Testis (tissue), 2 donors: ENCODE measurements at regions not wholly inside any gene's neighbourhood (a gene's known extent, or its start where the extent isn't known, plus 50 kb on each side); places are given as distances from the start of the nearest gene placed in this dataset.

ENCODE experiments used
- DNase-seq: peaks from one replicate; pipeline ENCODE4 v3.0.0-alpha.2; 2019
- H3K27ac ChIP-seq, 2 donors: fragments of 200-600 bp; sonication (generic); one replicate each; pipeline ENCODE4 v1.5.1; 2019
- H3K27me3 ChIP-seq: fragments of 200-600 bp; sonication (generic); one replicate; pipeline ENCODE4 v1.5.1; 2019
- H3K36me3 ChIP-seq: fragments of 200-600 bp; sonication (generic); one replicate; pipeline ENCODE4 v1.5.1; 2017; ENCODE audit warnings: low read depth; ENCODE audit errors: missing control alignments
- H3K4me1 ChIP-seq: fragments of 200-600 bp; sonication (generic); one replicate; pipeline ENCODE4 v1.5.1; 2019
- H3K4me3 ChIP-seq, 2 donors: fragments of 200-600 bp; sonication (generic); one replicate each; pipeline ENCODE4 v1.5.1; 2017 to 2019
- H3K9me3 ChIP-seq: fragments of 200-600 bp; sonication (generic); one replicate; pipeline ENCODE4 v1.5.1; 2017
- CTCF ChIP-seq, 3 experiments: fragments of 450-650 bp in 2 of 3; fragments of 200-600 bp in 1 of 3; sonication (generic) in 1 of 3; IDR thresholded peaks; one replicate each; pipeline ENCODE4 v1.5.1; 2016 to 2019; ENCODE audit warnings: antibody characterized with exemption in 3 of 3, mild to moderate bottlenecking in 2 of 3, moderate library complexity in 1 of 3
- POLR2A ChIP-seq: fragments of 450-650 bp; IDR thresholded peaks from one replicate; pipeline ENCODE4 v1.6.1; 2017; ENCODE audit warnings: antibody characterized with exemption, mild to moderate bottlenecking, moderate library complexity
- WGBS, 2 donors: methylation state at CpG; one replicate each; pipeline ENCODE4 v1.1.5; 2018; 5-methylcytosine and 5-hydroxymethylcytosine counted together
- intact Hi-C: fragments of 100-400 bp; cut with DNase I; formaldehyde crosslinking; loops from one replicate; pipeline ENCODE4 v1.15.1; 2023; ENCODE audit warnings: low total_unique reads

GRCh38 chr13:51524829-51525566, 59.3 kb upstream of the WDFY2 start:
- no peak for DNase-seq
- no peaks in the 10 kb centered on the region for H3K36me3 ChIP-seq
- intact Hi-C loops = no loop called here
- H3K4me3 ChIP-seq = no peak overlapping the region
- TF ChIP-seq POLR2A = no peak
- TF ChIP-seq CTCF (IDR thresholded peaks at IDR 0.05) = no peak
- no peaks in the 10 kb centered on the region for H3K4me1 ChIP-seq
- no peaks in the 10 kb centered on the region for H3K9me3 ChIP-seq
- H3K27me3 ChIP-seq = no peaks in the 10 kb centered on the region
- H3K27ac ChIP-seq = no peak overlapping the region
- 74 to 77% methylated on average over 5 of the region's 5 CpGs for WGBS, 2 donors

GRCh38 chr13:51525567-51526167, 58.6 kb upstream of the WDFY2 start:
- Histone ChIP-seq H3K9me3 (no peaks in the 10 kb centered on the region), H3K36me3 (no peaks in the 10 kb centered on the region), H3K4me1 (no peaks in the 10 kb centered on the region), H3K27ac (no peak overlapping the region), H3K27me3 (no peaks in the 10 kb centered on the region), H3K4me3 (no peak overlapping the region)
- DNase-seq = no peak
- intact Hi-C loops = no loop called here
- WGBS, 2 donors = 80 to 82% methylated on average over 5 of the region's 5 CpGs
- TF ChIP-seq POLR2A (no peak), CTCF (IDR thresholded peaks at IDR 0.05) (no peak)

GRCh38 chr13:51526202-51526601, 58.1 kb upstream of the WDFY2 start:
- intact Hi-C loops = no loop called here
- 79 to 83% methylated on average over 3 of the region's 3 CpGs for WGBS, 2 donors
- H3K36me3 ChIP-seq = no peaks in the 10 kb centered on the region

GRCh38 chr13:51532736-51533197, 51.5 kb upstream of the WDFY2 start:
- DNase-seq = no peak
- TF ChIP-seq POLR2A = no peak
- TF ChIP-seq CTCF (IDR thresholded peaks at IDR 0.05) = no peak
- Histone ChIP-seq H3K36me3 (no peaks in the 10 kb centered on the region), H3K27ac (no peak overlapping the region), H3K27me3 (no peaks in the 10 kb centered on the region), H3K4me1 (no peaks in the 10 kb centered on the region), H3K4me3 (no peak overlapping the region), H3K9me3 (no peaks in the 10 kb centered on the region)
- 60 to 74% methylated on average over 2 of the region's 2 CpGs for WGBS, 2 donors
- intact Hi-C loops = no loop called here

More at GRCh38 chr13:51526202-51526601, 58.1 kb upstream of the WDFY2 start:
- no peaks in the 10 kb centered on the region for H3K9me3 ChIP-seq
- H3K27me3 ChIP-seq = no peaks in the 10 kb centered on the region
- no peak overlapping the region for H3K27ac ChIP-seq
- no peak for DNase-seq
- TF ChIP-seq CTCF (IDR thresholded peaks at IDR 0.05) (no peak), POLR2A (no peak)
- no peaks in the 10 kb centered on the region for H3K4me1 ChIP-seq
- no peak overlapping the region for H3K4me3 ChIP-seq
